ENCODE measurements at regions not wholly inside any gene's neighbourhood (a gene's known extent, or its start where the extent isn't known, plus 50 kb on each side); places are given as distances from the start of the nearest gene placed in this dataset.
"Not testable (repeated sequence)": the region's sequence is repeated elsewhere in the genome, so short reads cannot be mapped to it uniquely, and the experiment has no call there.

DNA sequence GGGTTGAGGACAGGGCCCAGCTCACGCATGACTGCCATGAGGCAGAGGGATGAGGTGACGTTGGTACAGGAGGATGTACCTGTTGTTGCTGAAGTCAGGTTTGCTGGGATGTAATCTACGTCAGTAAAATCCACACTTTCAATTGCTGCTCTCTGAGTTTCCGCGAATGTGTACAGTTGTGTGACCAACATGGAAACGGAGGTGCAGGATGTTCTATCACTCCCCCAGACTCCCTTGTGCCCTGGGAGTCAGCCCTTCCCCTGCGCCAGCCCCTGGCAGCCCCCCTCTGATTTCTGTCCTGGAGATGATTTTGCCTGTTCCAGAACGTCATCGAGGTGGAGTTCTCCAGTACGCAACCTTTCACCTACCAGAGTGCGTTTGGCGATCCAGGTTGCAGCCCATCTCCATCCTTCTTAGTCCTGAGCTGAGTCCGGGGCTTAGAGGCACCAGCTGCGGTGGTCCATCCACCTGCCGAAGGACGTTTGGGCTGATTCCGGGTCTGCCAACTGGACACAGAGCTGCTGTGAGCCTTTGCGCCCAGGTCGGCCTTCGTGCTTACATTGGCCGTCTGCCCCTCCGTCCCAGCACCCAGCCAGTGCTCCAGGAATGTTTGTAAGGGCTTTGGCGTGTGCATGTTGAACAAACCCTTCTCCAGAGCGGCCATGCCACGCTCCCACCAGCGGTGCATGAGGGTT lies 213.5 kb upstream of the ZNF469 start:
- TF ChIP-seq, protein P1, sequence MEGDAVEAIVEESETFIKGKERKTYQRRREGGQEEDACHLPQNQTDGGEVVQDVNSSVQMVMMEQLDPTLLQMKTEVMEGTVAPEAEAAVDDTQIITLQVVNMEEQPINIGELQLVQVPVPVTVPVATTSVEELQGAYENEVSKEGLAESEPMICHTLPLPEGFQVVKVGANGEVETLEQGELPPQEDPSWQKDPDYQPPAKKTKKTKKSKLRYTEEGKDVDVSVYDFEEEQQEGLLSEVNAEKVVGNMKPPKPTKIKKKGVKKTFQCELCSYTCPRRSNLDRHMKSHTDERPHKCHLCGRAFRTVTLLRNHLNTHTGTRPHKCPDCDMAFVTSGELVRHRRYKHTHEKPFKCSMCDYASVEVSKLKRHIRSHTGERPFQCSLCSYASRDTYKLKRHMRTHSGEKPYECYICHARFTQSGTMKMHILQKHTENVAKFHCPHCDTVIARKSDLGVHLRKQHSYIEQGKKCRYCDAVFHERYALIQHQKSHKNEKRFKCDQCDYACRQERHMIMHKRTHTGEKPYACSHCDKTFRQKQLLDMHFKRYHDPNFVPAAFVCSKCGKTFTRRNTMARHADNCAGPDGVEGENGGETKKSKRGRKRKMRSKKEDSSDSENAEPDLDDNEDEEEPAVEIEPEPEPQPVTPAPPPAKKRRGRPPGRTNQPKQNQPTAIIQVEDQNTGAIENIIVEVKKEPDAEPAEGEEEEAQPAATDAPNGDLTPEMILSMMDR (conservative IDR thresholded peaks at IDR 0.05; ENCODE audit: low read length), result not testable (repeated sequence)
- not testable (repeated sequence) for TF ChIP-seq EZH2phosphoT487 (IDR thresholded peaks at IDR 0.05; ENCODE audit: borderline replicate concordance, low read depth, low read length)

Data from OCI-LY7 (cell line).